ENCODE measurements at regions not wholly inside any gene's neighbourhood (a gene's known extent, or its start where the extent isn't known, plus 50 kb on each side); places are given as distances from the start of the nearest gene placed in this dataset.
"Not testable (repeated sequence)": the region's sequence is repeated elsewhere in the genome, so short reads cannot be mapped to it uniquely, and the experiment has no call there.

DNA sequence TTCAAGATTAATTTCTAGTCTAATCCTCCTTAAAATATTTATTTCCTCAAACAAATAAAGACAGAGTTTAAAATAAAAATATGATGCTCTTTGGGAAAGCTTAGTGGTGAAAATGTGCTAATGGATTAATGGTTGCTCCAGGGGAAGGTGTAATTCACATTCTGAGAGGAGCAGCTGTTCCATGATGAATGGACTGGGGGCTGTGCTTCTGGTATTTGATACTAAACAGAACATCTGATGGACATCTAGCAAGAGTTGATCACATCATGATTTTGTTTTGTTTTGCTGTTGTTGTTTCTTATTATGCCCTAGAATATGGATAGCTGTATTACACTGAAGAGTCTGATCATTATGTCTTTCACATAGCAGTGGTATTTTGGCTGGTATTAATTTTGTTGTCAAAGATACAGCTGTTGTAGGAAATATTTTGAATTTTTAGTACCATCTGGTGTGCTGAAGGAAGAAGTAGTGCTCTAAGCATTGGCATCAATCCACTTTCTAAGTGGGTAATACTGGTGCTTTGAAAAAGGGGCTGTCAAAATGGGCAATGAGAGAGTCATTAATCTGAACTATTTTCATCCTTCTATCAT, 296.4 kb downstream of the ADAMTS20 start:
- DNase-seq = no peak

DNA sequence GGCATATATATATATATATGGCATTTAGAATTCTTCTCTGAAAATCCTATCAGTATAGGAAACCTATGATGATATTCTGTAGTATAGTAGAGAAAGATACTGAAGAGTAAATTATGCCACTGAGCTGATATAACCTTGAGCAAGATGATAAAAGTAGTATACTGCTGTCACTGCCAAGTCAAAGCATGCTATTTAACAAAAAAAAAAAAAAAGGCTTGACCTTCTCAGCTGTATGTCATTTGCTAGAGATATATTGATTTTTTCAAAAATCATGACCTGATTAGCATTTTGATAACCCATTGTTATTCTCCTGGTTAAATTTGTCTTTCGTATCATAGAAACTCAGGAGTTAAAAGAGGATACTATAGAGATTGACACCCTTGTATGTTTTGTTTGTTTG, 299.4 kb downstream of the ADAMTS20 start:
- no peak for DNase-seq

DNA sequence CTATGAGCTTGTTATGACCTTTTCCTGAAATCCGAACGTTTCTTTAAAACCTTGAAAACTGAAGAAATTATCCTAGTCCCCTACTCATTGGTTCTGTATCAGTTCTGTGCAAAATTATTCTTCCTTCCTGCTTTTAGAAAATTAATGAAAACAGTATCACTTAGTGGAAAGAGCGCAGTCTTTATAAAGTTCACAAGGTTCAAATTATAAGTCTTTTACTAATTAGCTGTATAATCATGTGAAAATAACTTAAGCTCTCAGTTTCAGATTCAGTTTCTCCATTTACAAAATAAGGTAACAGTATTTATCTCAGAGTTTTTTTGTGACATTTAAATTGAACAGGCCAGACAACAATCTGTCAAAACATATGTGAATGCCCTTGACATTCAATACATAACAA, 306.1 kb downstream of the ADAMTS20 start:
- DNase-seq = no peak

DNA sequence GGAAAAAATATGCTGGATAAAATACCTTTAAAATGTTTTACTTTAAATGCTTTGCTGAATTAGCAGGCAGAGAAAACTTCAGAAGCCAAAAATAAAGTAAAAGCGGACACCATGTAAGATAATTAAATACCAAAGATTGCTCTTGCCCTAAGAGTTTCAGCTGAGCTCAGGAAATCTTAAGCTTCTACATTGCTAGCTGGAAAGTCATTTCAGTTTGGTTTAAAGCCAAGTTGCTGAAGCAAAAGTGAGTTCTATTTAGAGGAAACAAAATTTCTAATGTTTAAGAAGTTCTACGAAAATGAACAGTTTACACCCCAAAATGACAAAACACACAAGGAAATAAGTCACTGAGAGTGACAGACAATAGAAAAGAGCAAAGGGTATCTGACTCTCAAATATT, 310.0 kb downstream of the ADAMTS20 start:
- no peak for DNase-seq

DNA sequence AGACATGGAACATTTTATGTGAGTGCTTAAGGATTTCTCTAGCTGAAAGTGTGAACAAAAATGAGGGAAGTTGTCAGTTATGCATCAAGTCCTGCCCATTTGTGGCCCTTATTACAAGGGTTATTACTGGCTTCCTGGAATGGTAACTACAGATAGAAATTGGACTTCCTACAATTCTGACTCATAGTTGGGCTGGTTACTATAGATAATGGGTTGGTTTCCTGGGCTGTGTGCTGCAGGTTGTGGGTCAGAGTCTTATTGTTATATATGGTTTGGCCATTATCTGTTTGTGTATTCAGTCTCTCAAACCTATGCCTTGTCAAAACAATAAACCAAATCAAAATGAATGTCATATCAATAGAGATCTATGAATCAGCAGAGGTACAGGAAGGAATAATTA, 313.7 kb downstream of the ADAMTS20 start:
- no peak for DNase-seq

DNA sequence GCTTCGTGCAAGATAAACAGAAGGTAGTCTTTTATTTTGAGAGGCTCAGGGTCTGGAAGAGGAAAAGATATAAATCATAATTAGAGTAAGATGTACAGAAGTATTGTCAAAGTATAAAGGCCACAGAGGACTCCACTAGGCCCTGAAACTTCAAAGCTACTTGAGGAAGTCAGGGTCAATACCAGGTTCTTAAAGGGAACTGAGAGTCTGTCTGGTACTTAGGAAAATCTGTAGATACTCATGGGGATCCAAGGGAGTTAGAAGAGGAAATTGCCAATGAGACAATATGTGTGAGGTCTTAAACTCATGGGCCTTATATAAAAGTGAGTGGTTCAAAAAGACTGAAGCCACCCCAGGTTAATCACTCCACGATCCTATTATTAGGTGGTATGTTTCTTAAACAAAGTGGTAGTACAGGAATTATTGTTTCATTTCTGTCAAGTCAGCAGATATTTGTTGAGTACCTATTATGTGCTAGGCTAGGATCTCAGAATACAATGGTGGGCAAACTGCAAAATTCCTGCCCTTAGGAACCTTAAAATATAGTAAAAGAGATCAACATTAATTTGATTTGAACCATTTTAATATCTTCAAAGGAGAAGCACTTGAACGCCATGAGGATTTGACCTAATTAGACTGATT, 314.6 kb downstream of the ADAMTS20 start:
- DNase-seq = no peak

DNA sequence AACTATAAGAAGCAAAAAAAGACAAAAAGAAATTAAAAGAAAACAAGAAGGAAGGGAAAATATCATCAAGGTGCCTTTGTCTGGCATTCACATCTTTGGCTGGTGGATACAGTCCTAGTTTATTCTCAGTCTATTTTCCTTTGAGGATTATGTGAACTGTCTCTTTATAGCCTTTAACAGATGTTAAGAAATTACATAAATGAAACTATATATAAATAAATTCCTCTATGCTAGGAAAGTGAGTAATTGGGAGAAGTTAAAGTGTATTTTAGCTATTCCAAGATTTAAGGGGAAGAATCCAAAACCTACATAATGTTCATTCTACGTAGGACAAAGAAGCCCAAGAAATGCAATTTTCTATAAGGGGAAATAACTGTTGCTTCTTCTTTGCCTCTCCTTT, 316.3 kb downstream of the ADAMTS20 start:
- DNase-seq = no peak

DNA sequence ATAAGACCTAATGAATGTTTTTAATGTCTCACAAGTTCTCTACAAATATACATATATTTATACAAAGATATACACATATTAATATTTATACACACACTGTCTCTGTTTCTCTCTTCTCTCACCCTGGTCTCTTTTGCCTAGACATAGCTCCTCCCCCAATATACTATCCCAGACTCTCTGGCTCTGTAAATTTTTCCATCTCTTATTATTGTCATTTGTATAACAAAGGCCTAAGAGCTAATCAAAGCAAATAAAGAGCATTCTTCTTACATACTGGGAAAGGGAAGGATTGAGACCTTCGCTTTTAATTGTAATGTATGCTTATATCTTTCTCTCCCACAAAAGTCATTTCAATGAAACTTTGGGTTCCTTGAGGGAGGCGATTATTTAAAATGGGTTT, 318.1 kb downstream of the ADAMTS20 start:
- DNase-seq = no peak

DNA sequence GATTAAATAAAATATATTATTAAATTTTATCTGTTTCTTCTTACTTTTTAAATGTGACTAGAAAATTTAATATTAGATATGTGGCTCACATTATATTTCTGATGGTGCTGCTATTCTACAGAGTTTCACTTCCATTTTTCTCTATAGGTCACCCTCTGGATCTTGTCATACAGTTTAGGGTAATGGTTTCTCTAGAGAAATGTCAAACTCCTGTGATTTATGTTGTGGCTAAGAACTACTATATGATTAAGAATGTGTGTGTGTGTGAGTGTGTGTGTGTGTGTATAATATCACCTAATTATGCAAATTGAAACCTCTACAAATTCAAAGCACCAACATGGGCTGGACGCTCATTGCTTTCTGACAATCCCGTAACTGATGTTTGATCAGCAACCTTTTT, 325.9 kb downstream of the ADAMTS20 start:
- DNase-seq = no peak

DNA sequence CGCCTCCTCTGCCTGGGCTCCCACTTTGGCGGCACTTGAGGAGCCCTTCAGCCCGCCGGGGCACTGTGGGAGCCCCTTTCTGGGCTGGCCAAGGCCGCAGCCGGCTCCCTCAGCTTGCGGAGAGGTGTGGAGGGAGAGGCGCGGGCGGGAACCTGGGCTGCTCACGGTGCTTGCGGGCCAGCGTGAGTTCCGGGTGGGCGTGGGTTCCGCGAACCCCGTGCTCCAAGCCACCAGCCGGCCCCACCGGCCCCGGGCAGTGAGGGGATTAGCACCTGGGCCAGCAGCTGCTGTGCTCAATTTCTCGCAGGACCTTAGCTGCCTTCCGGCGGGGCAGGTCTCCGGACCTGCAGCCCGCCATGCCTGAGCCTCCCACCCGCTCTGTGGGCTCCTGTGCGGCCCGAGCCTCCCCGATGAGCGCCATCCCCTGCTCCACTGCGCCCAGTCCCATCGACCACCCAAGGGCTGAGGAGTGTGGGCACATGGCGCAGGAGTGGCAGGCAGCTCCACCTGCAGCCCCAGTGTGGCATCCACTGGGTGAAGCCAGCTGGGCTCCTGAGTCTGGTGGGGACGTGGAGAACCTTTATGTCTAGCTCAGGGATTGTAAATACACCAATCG, 327.7 kb downstream of the ADAMTS20 start:
- DNase-seq = not testable (repeated sequence)

DNA sequence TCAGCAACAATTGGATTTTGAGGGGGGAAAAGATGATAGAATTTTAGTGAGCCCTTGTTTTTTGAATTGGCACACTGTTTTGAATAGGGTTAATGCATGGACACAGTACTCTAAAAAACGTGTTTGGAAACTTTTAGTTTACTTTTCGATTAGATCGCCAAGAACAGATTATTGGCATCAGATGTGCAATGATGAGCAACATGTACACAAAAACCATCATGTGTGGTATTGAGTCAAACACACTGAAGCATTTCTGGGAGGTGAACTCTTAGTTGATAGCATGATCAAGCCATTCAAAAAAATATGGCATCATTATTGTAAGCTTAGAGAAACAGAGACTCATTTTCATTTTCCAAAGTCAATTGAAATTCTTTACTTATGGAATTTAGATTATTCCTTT, 329.2 kb downstream of the ADAMTS20 start:
- no peak for DNase-seq

DNA sequence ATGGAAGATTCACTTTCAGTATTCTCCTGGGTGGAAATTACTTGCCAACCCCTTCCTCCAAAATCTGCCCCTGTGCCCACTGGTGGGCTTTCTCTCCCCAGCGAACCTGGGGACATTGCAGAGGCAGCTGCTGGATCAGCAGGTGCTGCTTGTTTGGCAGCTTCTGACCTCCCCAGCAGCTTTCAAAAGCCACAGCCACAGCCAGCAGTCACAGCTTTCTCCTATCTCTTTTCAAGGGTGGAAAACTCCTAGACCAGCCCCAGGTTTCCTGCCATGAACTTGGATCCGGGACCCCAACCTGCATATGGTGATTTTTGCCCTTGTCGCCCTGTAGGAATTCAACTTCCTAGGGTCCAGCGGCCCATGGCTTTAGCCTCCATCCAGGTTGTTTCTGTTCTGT, 330.8 kb downstream of the ADAMTS20 start:
- no peak for DNase-seq

DNA sequence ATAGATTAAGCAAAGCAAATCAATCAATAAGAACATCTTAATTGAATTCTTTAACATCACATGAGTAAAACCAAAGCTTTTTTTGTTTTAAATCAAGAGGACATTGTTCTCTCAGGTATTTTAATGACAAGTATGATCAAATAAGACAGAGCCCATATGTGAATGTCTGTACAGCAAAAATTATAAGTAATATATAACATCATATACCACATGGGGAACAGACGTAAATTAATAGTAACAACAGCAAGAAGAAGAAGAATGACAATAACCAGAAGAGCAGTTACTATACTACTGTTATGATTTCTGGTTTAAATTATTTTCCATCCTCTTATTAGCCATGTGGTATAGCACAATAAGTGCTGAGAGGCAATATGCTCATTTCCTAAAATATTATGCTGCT, 335.5 kb downstream of the ADAMTS20 start:
- DNase-seq = no peak

DNA sequence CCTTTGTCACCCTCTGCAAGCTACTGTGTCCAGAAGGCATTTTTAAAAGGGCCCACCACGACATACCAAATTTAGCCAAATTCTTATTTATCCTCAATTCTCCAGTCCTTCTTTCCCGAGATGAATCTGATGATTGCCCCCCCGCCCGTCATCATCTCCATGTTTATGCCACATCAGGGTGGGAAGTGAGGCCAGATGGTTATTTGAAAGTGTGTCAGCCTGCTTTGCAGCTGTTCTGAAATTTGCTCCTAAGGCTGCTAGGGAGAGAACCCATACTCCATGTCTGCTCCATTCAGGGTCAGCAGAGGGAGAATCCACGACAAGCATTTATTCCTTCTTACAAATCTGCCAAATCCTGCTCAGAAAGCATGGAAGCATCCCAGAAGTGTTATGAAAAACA, 337.8 kb downstream of the ADAMTS20 start:
- DNase-seq = no peak

DNA sequence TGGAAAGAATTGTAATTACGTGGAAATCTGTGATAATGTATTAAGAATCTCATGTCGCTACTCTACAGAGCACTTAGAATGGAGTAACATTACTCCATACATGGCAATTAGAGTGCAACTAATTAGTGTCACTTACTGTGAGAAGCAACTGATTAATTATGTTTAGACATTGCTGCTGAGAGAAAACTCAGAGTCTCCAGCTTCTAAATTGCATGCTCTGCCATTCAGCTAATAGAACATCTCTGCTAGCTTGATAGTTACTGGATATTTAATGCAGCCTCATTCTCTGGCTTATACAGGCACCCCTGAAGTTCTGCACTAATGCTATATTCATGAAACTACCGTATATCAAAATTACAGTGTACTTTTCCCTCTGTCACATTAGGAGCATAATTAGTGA, 338.4 kb downstream of the ADAMTS20 start:
- DNase-seq = no peak

DNA sequence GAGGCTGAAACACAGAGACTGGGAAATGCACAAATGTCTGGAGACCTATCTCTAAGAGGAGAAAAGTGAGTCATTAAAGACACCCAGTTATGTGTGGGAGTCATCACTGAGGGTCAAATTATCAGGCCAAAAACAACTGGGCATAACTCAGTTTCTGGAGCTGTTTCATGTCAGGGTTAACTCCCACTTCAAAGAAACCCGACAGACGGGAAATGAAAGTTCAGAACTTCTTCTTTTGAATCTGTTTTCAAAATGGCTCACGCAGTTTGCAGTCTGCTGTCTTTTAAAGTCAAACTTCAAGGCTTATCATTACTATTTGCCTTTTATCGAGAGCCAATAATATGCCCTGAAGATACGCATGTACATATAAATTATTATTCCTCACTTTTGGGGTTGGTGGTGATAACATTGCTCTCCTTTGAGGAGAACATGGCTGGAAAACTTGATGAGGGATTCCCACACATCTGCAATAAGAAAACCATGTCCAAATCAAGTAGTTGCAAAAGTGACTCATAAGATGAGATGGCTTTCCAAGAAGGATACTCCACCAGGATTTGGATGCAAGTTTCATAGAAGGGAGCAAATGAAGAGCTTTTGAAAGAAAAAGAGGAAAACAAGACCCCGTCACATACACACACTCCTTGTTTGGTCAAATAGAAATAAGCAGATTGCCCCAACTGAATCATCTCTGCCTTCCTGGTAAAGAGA, 341.4 kb downstream of the ADAMTS20 start:
- no peak for DNase-seq

DNA sequence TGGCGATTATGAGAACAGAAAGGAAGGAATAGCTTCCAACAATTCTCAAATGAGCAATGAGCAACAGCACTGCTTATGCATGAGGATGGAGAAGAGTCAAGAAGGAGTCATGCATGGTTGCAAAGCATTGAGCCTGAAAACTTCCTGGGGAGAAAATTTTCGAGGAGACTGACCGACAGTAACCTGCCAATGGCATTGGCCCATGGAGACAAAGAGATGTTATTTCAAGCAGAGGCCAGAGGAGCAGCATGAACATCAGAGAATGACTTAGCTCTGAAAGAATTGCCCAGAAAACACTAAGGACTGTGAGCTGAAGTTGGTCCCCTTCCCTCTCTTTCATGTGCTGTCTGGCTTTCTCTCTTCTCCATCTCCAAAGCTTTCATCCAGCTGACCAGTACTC, 343.4 kb downstream of the ADAMTS20 start:
- DNase-seq = no peak

DNA sequence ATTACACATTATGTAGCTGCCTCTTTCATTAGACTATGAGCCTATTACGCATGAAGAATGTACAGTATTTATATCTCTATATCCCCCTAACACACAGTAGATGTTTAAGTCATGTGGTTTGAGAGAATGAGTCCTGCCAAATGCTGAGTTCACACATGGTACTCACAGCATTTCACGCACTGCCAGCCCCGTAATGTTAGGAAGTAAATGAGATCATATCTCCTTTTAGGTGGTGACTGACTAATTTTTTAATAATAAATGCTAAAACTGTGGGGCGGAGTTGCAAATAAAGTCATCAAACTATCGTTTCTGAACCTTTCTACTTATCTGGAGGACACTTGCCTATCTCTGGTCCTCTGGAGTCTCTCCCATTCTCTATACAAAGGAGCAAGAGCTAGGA, 343.8 kb downstream of the ADAMTS20 start:
- DNase-seq = no peak

DNA sequence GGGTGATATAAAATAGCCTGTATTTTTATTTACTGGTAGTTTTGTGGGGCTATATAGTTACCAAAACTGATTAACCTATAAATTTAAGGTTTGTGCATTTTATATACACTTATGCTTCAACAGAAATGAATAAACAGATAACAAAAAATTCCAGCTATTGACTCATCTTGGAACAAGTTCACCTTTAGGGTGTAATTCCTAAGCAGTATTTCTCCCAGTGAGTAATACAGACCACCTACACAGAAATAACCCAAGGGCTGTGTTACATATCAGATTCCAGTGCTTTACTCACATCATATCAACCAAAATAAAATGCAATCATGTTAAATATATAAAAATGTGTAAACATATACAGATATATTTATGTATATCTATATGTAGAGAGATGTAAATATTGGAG, 345.6 kb downstream of the ADAMTS20 start:
- DNase-seq = no peak

DNA sequence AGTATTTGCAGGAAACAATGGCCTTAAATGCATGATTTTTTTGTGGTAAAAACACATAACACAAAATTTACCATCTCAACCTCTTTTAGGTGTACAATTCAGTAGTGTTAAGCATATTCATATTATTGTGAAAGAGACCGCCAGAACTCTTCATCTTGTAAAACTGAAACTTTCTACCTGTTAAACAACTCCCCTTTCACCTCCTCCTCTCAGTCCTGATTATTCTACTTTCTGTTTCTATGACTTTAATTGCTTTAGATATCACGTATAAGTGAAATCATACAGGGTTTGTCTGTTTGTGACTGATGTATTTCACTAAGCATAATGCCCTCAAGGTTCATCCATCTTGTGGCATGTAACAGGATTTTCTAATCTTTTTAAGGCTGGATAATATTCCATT, 353.4 kb downstream of the ADAMTS20 start:
- no peak for DNase-seq

DNA sequence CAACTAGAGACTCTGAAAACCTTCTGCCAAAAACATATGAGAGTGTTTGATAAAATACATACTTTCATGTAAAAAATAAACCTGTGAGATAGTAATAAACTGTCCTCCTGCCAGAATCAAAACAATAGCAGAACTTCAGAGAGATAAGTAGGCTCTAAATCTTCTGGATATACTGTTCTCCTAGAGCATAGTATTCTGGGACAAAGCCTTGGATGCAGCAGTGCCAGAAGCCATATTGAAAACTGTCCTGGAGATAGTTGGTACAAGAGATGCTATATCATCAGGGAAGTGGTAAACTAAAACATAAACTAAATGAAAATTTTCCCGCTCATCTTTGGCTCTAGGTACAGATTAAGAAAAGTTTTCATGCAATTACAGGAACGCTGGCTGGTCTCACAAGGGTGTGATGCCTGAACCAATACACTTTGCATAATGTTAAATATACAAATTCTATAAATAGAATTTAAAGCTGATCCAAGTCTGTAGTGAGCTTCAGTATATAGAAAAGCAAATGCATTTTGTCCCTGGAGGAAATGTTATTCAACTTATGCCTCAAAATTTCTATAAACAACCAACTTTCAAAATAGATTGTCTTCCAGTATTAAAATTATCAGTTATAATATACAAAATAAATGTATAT, 355.6 kb downstream of the ADAMTS20 start:
- DNase-seq = no peak

DNA sequence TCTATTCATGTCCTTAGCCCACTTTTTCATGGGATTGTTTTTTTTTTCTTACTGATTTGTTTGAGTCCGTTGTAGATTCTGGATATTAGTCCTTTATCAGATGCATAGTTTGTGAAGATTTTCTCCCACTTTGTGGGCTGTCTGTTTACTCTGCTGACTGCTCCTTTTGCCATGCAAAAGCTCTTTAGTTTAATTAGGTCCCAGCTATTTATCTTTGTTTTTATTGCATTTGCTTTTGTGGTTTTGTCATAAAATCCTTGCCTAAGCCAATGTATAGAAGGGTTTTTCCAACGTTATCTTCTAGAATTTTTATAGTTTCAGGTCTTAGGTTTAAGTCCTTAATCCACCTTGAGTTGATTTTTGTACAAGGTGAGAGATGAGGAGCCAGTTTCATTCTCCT, 358.9 kb downstream of the ADAMTS20 start:
- not testable (repeated sequence) for DNase-seq

Measured in nucleus accumbens (tissue), 56 donors.